Activated naive CD4-positive, alpha-beta T cell treated with anti-CD3 and anti-CD28 coated beads for 36 hours (primary cell): ENCODE measurements at regions not wholly inside any gene's neighbourhood (a gene's known extent, or its start where the extent isn't known, plus 50 kb on each side); places are given as distances from the start of the nearest gene placed in this dataset.

ENCODE experiments used
- CTCF ChIA-PET: fragments of 350-600 bp; sonication (Branson Sonifier 250); formaldehyde crosslinking; loops from one replicate; lab custom pipeline; 2021; ENCODE audit warnings: antibody characterized with exemption; lab: Charles Lee
- DNase-seq: peaks from one replicate; pipeline ENCODE4 v3.0.0-alpha.2; 2020
- H3K27ac Mint-ChIP-seq: one replicate; pipeline ENCODE4 v1.8.0; 2021; ENCODE audit warnings: mild to moderate bottlenecking, mixed read lengths
- H3K27me3 Mint-ChIP-seq: one replicate; pipeline ENCODE4 v1.8.0; 2021; ENCODE audit warnings: low read depth, mixed read lengths
- H3K36me3 Mint-ChIP-seq: one replicate; pipeline ENCODE4 v1.8.0; 2021; ENCODE audit warnings: low read depth, mixed read lengths
- H3K4me1 Mint-ChIP-seq: one replicate; pipeline ENCODE4 v1.8.0; 2021; ENCODE audit warnings: low read depth, mixed read lengths
- H3K4me3 Mint-ChIP-seq: one replicate; pipeline ENCODE4 v1.8.0; 2021; ENCODE audit warnings: mild to moderate bottlenecking, moderate library complexity, mixed read lengths
- H3K9me3 Mint-ChIP-seq: one replicate; pipeline ENCODE4 v1.8.0; 2021; ENCODE audit warnings: mixed read lengths
- intact Hi-C: fragments of 100-400 bp; cut with micrococcal nuclease; formaldehyde crosslinking; loops from one replicate; pipeline ENCODE4 v1.15.1; 2023

DNA sequence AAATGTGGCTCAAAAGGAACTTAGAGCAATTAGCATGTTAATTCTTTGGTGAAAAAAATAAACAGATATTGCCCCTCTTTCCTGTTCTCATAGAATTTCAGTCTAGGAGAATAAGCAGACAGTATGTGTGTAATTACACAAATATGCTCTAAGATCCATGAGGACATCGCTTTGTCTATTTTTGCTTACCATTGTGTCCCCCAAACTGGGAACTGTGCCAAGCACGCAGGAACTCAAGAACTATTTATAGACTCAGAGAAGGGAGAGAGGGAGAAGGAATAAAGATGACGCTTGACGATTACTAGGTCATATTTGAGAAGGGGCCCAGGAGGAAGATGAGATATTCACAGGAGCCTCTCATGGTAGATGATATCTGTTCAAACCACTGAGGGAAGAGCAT lies 692.6 kb downstream of the RAB28 start:
- H3K27ac Mint-ChIP-seq = no peak overlapping the region
- CTCF ChIA-PET = interaction anchor here (0.6 kb wide), 2 partner anchors 53 to 576 kb away, joined by 3 to 5 read pairs; no protein-coding TSS in a partner anchor
- H3K36me3 Mint-ChIP-seq = no peaks in the 10 kb centered on the region
- H3K4me3 Mint-ChIP-seq = no peak overlapping the region
- H3K9me3 Mint-ChIP-seq = peaks cover 7% of the 10 kb centered on the region
- DNase-seq = no peak
- H3K4me1 Mint-ChIP-seq = no peaks in the 10 kb centered on the region
- no peaks in the 10 kb centered on the region for H3K27me3 Mint-ChIP-seq
- intact Hi-C loops = no loop called here

DNA sequence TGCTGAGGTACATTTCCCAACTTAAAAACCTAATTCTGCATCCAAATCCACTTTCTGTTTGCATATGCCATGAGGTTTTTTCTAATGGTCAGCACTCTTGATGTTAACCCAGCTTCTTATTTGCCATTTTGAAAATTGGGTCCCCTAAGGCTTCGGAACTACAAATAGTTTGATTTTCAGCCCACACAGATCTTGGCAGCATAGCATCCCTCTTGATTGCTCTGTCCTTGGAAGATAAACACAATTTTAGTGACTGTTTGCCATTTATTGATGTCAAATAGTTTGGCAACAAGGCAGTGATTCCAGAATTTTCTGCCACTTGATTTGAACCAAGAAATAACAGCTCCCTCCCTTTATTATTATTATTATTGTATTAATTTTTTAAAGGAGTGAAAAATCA lies 696.9 kb downstream of the RAB28 start:
- H3K4me3 Mint-ChIP-seq = no peak overlapping the region
- no peak for DNase-seq
- CTCF ChIA-PET = no interaction called here

DNA sequence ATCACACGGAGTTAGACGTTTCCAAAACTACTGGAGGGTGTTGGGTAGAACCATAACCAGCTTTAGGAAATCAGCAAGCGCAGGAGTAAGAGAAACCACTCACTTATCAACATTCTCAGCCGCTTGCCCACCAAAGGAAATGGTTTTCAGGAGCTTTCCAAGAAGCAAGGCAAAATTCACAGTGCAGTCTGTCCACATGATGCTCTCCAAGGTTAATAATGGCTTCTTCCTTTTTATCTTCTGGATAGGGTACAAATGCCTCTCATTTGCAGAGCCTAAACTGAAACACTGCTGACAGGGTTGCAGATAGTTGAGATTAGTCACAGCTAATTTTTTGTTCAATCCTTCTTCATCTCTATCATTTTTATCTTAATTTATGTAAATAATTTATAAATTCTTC lies 705.4 kb downstream of the RAB28 start:
- no peak for DNase-seq
- Mint-ChIP-seq H3K4me3 (no peak overlapping the region), H3K27ac (no peak overlapping the region), H3K36me3 (no peaks in the 10 kb centered on the region), H3K4me1 (no peaks in the 10 kb centered on the region), H3K27me3 (no peaks in the 10 kb centered on the region), H3K9me3 (no peaks in the 10 kb centered on the region)
- CTCF ChIA-PET = no interaction called here
- intact Hi-C loops = no loop called here

More for the DNA sequence above, 696.9 kb downstream of the RAB28 start:
- Mint-ChIP-seq H3K9me3 (peaks cover 7% of the 10 kb centered on the region), H3K27me3 (peaks cover 5% of the 10 kb centered on the region), H3K27ac (no peak overlapping the region), H3K4me1 (no peaks in the 10 kb centered on the region), H3K36me3 (no peaks in the 10 kb centered on the region)
- intact Hi-C loops = no loop called here

DNA sequence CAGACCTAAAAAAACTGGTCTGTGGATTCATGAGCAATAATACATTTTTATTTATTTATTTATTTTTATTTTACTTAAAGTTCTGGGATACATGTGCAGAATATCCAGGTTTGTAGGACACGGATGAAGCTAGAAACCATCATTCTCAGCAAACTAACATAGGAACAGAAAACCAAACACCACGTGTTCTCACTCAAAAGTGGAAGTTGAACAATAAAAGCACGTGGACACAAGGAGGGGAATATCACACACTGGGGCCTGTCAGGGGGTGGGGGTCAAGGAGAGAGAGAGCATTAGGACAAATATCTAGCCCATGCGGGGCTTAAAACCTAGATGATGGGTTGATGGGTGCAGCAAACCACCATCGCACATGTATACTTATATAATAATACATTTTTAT lies 705.9 kb downstream of the RAB28 start:
- CTCF ChIA-PET = no interaction called here
- no peak for DNase-seq
- H3K36me3 Mint-ChIP-seq = no peaks in the 10 kb centered on the region
- no peak overlapping the region for H3K4me3 Mint-ChIP-seq
- intact Hi-C loops = no loop called here
- H3K4me1 Mint-ChIP-seq = no peaks in the 10 kb centered on the region
- H3K27ac Mint-ChIP-seq = no peak overlapping the region
- no peaks in the 10 kb centered on the region for H3K27me3 Mint-ChIP-seq
- no peaks in the 10 kb centered on the region for H3K9me3 Mint-ChIP-seq

DNA sequence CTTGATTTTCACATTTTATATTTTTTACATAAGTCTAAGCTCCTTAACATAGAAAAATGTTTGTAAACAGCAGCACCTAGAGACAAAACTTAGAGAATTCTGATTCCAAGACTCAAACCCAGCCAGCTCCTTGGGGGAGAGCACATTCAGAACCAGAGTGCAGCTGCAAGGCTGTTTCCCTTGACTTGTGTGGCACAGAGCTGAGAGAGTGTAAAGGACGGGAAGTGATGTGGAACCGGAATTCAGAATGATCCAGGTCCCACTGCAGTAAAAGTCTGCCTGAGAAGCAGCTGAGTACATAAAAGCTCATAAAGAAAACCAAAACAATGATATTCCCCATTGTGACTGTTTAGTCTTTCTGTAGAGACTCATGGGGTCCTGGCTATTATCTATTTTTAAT lies 713.8 kb downstream of the RAB28 start:
- intact Hi-C loops = no loop called here

DNA sequence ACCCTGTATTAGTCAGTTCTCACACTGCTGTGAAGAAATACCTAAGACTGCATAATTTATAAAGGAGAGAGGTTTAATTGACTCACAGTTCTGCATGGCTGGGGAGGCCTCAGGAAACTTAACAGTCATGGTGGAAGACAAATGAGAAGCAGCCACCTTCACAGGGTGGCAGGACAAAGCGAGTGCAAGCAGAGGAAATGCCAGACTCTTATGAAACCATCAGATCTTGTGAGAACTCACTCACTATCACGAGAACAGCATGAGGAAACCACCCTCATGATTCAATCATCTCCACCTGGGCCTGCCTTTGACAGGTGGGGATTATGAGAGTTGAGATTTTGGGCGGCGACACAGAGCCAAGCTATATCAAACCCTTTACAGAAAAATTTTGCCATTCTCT lies 722.4 kb downstream of the RAB28 start:
- CTCF ChIA-PET = interaction anchor here (0.6 kb wide), 1 partner anchor 468 kb away, joined by 3 read pairs; no protein-coding TSS in a partner anchor
- peaks cover 3% of the 10 kb centered on the region for H3K27me3 Mint-ChIP-seq
- no peak for DNase-seq
- no peak overlapping the region for H3K27ac Mint-ChIP-seq
- H3K36me3 Mint-ChIP-seq = no peaks in the 10 kb centered on the region
- intact Hi-C loops = no loop called here
- peaks cover 1% of the 10 kb centered on the region for H3K9me3 Mint-ChIP-seq
- H3K4me3 Mint-ChIP-seq = no peak overlapping the region
- no peaks in the 10 kb centered on the region for H3K4me1 Mint-ChIP-seq

More for the DNA sequence above, 713.8 kb downstream of the RAB28 start:
- Mint-ChIP-seq H3K9me3 (no peaks in the 10 kb centered on the region), H3K4me1 (no peaks in the 10 kb centered on the region), H3K36me3 (no peaks in the 10 kb centered on the region), H3K27me3 (peaks cover 7% of the 10 kb centered on the region), H3K4me3 (no peak overlapping the region), H3K27ac (no peak overlapping the region)
- CTCF ChIA-PET = no interaction called here
- DNase-seq = no peak

DNA sequence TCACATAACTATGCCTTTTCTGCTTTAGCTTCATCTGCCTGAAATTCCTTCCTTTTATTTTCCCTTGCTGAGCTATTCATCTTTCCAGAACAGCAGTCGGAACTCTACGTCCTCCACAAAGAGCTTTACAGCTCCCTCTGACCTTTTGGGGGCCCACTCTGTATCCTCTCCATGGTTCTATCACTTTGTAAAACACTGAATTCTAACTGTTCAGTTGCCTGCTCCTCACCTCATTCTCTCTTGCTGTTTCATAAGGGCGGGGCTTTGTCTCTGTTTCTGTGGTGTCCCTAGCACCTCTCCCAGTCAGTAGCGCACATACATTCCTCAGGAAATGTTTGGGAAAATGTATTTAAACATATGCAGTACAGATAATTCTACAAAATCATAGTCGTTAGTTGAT lies 737.0 kb downstream of the RAB28 start:
- Mint-ChIP-seq H3K27ac (no peak overlapping the region), H3K9me3 (peaks cover 6% of the 10 kb centered on the region), H3K36me3 (no peaks in the 10 kb centered on the region), H3K4me1 (no peaks in the 10 kb centered on the region), H3K27me3 (peaks cover 5% of the 10 kb centered on the region), H3K4me3 (no peak overlapping the region)
- CTCF ChIA-PET = no interaction called here
- DNase-seq = no peak
- intact Hi-C loops = no loop called here

DNA sequence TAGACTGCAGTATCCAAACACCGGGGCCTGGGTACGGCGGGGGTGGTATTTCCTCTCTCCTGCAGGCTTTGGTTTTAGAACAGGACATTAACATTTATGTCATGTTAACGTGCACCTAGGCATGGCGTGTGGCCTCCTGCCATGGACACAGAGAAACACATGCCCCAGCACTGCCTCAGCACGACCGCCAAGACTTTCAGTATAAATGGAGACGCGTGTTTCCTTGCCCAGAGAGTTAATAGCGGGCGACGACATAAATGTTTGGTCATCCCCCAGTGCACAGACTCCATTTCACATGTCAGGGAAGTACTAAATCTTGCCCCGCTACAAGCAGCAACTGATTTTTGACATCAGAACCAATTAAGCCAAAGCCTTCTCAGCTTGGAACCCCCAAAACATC lies 737.9 kb downstream of the RAB28 start:
- no peak overlapping the region for H3K27ac Mint-ChIP-seq
- DNase-seq = no peak
- intact Hi-C loops = no loop called here
- CTCF ChIA-PET = no interaction called here
- peaks cover 4% of the 10 kb centered on the region for H3K9me3 Mint-ChIP-seq
- no peaks in the 10 kb centered on the region for H3K4me1 Mint-ChIP-seq
- no peaks in the 10 kb centered on the region for H3K36me3 Mint-ChIP-seq
- no peak overlapping the region for H3K4me3 Mint-ChIP-seq
- H3K27me3 Mint-ChIP-seq = peaks cover 5% of the 10 kb centered on the region

DNA sequence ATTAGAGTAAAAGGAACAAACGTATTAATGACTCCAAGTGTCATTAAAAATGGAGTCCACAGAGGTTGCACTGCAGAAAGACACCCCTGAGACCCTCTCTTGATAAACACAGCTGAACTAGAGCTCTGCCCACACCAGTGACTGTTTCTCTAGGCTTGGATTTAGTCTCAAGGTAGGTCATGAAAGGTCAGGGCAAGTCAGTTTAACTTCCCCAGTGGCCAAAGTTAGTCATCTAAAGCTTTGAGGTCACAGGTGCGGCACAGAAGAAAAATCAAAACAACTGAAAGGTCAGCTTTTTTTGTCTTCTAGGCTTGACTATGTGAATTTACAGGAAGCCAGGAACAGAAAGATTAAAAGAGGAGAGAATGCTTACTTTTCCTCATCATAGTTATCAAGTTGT lies 749.6 kb downstream of the RAB28 start:
- DNase-seq = no peak
- Mint-ChIP-seq H3K4me1 (no peaks in the 10 kb centered on the region), H3K9me3 (no peaks in the 10 kb centered on the region), H3K27ac (no peak overlapping the region), H3K36me3 (no peaks in the 10 kb centered on the region), H3K4me3 (no peak overlapping the region), H3K27me3 (peaks cover 20% of the 10 kb centered on the region)
- CTCF ChIA-PET = no interaction called here
- intact Hi-C loops = no loop called here

DNA sequence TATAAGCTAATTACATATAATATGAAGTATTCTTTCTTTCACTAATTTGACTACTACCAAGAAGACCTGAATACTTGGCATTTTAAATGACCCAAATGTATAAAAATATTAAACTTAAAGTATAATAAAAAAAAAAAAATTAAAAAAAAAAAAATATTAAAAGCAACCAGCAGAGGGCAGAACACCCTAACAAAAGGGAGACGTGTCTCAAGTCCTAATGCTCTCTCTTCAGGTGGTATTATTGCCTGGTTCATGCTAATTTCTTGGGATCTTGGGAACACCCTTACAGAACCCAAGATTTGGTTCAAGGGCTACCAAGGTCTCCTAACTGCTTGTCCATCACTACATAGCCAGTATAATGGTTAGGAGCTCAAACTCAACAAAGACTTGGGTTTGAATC lies 754.8 kb downstream of the RAB28 start:
- no peaks in the 10 kb centered on the region for H3K9me3 Mint-ChIP-seq
- DNase-seq = no peak
- no peak overlapping the region for H3K4me3 Mint-ChIP-seq
- intact Hi-C loops = loop anchor here (1.0 to 5.0 kb wide), 3 partner anchors 123 to 925 kb away; no protein-coding TSS in a partner anchor
- H3K4me1 Mint-ChIP-seq = no peaks in the 10 kb centered on the region
- H3K36me3 Mint-ChIP-seq = no peaks in the 10 kb centered on the region
- H3K27ac Mint-ChIP-seq = no peak overlapping the region
- CTCF ChIA-PET = interaction anchor here (0.7 to 1.3 kb wide), 7 partner anchors 31 to 1038 kb away, joined by 3 to 5 read pairs (median 4); no protein-coding TSS in a partner anchor
- peaks cover 23% of the 10 kb centered on the region for H3K27me3 Mint-ChIP-seq

DNA sequence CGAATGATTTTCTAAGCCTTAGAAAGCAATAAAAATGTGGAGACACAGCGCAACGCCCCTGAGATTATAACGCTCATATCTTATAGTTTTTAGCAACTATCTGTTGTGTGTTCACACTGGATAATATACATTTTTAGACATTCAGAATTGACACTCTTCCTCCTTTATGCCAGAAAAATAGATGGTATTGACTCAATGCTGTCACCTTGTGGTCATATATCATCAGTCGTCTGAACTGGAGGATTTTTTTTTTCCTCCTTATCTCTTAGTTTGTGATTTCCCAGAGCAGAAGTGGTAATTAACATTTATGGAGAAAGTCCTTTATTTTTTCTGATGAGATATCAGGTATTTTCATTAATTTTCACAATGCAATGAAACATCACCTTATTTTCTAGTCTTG lies 759.6 kb downstream of the RAB28 start:
- intact Hi-C loops = loop anchor here (1.0 kb wide), 1 partner anchor 825 kb away; no protein-coding TSS in a partner anchor
- H3K9me3 Mint-ChIP-seq = no peaks in the 10 kb centered on the region
- CTCF ChIA-PET = interaction anchor here (1.5 kb wide), 1 partner anchor 13 kb away, joined by 4 read pairs; no protein-coding TSS in a partner anchor

DNA sequence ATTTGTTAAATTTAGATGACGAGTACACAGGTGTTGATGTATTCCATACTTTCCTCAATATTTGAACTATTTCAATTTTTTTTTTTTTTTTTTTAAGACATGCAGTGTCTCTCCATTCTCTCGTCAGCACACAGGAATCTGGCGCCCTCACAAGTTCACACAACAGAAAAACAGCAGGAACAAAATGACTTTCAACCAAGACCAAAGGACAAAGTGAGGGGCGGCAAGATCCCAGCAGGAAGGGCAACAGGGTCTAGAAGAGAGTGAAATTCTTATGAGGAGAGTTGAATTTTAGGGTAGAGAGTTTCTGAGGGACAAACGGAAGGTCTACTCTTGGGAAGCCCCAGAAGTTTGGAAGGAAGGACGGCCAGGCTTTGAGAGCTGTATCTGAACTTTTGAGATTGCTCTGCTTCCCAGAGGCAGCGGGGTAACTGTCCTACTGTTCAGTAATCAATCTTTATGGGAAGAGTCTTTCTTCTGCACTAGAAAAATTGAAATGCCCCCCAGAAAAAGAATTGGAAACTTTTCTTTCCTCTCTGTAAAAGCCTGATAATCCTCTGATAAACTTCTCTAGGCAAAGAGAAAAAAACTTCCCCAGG lies 760.2 kb downstream of the RAB28 start:
- H3K27ac Mint-ChIP-seq = no peak overlapping the region
- no peak for DNase-seq
- peaks cover 33% of the 10 kb centered on the region for H3K27me3 Mint-ChIP-seq
- intact Hi-C loops = loop anchor here (1.0 kb wide), 1 partner anchor 825 kb away; no protein-coding TSS in a partner anchor
- H3K4me1 Mint-ChIP-seq = no peaks in the 10 kb centered on the region
- CTCF ChIA-PET = interaction anchor here (0.6 kb wide), 1 partner anchor 784 kb away, joined by 4 read pairs; no protein-coding TSS in a partner anchor
- H3K9me3 Mint-ChIP-seq = no peaks in the 10 kb centered on the region
- H3K36me3 Mint-ChIP-seq = no peaks in the 10 kb centered on the region
- no peak overlapping the region for H3K4me3 Mint-ChIP-seq

More for the DNA sequence above, 759.6 kb downstream of the RAB28 start:
- H3K4me1 Mint-ChIP-seq = no peaks in the 10 kb centered on the region
- no peak overlapping the region for H3K27ac Mint-ChIP-seq
- no peak overlapping the region for H3K4me3 Mint-ChIP-seq
- no peak for DNase-seq
- no peaks in the 10 kb centered on the region for H3K36me3 Mint-ChIP-seq
- H3K27me3 Mint-ChIP-seq = peaks cover 32% of the 10 kb centered on the region

DNA sequence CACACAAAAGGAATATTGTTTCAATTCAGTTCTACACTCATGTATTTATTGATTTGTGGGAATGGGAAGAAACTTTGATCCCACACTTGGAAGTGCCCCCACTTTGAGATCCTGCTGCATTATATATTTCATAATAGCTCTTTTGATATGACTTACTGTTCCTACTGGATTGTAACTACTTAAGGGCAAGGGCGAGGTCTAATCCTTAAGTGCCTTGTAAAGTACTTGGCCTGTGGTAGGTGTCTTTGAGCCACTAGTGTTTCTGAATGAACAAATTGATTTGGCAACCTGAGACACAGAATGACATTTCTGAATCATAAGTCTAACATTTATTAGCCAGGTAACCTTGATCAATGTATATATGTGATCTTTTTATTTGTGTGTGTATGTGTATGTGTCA lies 767.2 kb downstream of the RAB28 start:
- DNase-seq = no peak
- Mint-ChIP-seq H3K27ac (no peak overlapping the region), H3K4me3 (no peak overlapping the region), H3K9me3 (no peaks in the 10 kb centered on the region), H3K36me3 (no peaks in the 10 kb centered on the region), H3K27me3 (peaks cover 18% of the 10 kb centered on the region), H3K4me1 (no peaks in the 10 kb centered on the region)
- intact Hi-C loops = no loop called here
- CTCF ChIA-PET = no interaction called here
